Urinary bladder (tissue), 3 donors: ENCODE measurements at regions not wholly inside any gene's neighbourhood (a gene's known extent, or its start where the extent isn't known, plus 50 kb on each side); places are given as distances from the start of the nearest gene placed in this dataset.

Source experiments
- DNase-seq: peaks from one replicate; pipeline ENCODE4 v3.0.0-alpha.2; 2015; ENCODE audit errors: extremely low spot score
- H3K27ac ChIP-seq: one replicate; pipeline ENCODE4 v1.5.1; 2013; ENCODE audit warnings: low read depth, mild to moderate bottlenecking, moderate library complexity
- H3K36me3 ChIP-seq: one replicate; pipeline ENCODE4 v1.6.1; 2013; ENCODE audit warnings: mild to moderate bottlenecking, moderate library complexity; ENCODE audit not compliant: insufficient read depth
- H3K4me1 ChIP-seq: one replicate; pipeline ENCODE4 v1.6.1; 2013; ENCODE audit warnings: mild to moderate bottlenecking, moderate library complexity; ENCODE audit not compliant: insufficient read depth
- H3K4me3 ChIP-seq: one replicate; pipeline ENCODE4 v1.5.1; 2013; ENCODE audit warnings: low read depth, low read length
- WGBS: extraction: QIAGEN DNeasy Blood & Tissue Kit; methylation state at CpG from one replicate; pipeline ENCODE4 v1.1.7; 2013; 5-methylcytosine and 5-hydroxymethylcytosine counted together
- donor health status: healthy with polysubstance abuse.
- donor health status: healthy.

DNA sequence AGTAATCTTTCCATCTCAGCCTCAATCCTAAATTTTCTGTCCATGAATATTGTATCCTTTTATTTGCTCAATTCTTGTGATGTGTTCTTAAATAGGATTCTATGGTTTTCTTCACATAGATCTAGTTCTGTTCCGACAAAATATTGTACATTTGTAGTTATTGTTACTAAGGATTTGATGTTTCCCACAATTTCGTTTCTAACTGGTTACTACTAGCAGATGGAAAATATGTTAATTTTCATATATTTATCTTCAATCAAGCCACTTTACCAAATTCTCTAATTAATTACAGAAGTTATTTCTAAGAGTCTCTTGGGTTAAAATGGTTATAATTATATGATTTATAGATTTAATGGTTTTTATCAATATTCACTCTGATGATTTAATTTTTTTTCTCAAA is 60.3 kb downstream of the SEC61B start:
- DNase-seq = no peak
- H3K27ac ChIP-seq = no peak overlapping the region
- H3K36me3 ChIP-seq = no peaks in the 10 kb centered on the region
- no peaks in the 10 kb centered on the region for H3K4me1 ChIP-seq
- no peak overlapping the region for H3K4me3 ChIP-seq
- 92% methylated on average over 2 of the region's 2 CpGs for WGBS

GRCh38 chr9:99285965-99286364 is 63.9 kb downstream of the SEC61B start:
- WGBS = 89% methylated on average over 6 of the region's 6 CpGs
- H3K27ac ChIP-seq = no peak overlapping the region
- DNase-seq = no peak

GRCh38 chr9:99286536-99286935 is 64.5 kb downstream of the SEC61B start:
- no peak overlapping the region for H3K4me3 ChIP-seq
- no peaks in the 10 kb centered on the region for H3K36me3 ChIP-seq
- H3K27ac ChIP-seq = no peak overlapping the region
- WGBS = 84% methylated on average over 3 of the region's 3 CpGs
- no peak for DNase-seq
- H3K4me1 ChIP-seq = peaks cover under 1% of the 10 kb centered on the region

More at GRCh38 chr9:99285965-99286364, 63.9 kb downstream of the SEC61B start:
- H3K4me3 ChIP-seq = no peak overlapping the region
- no peaks in the 10 kb centered on the region for H3K36me3 ChIP-seq
- H3K4me1 ChIP-seq = no peaks in the 10 kb centered on the region

- no peak overlapping the region for H3K4me3 ChIP-seq
- no peaks in the 10 kb centered on the region for H3K36me3 ChIP-seq
- DNase-seq = no peak
- H3K4me1 ChIP-seq = peaks cover 1% of the 10 kb centered on the region
- no peak overlapping the region for H3K27ac ChIP-seq
- 89% methylated on average over 2 of the region's 2 CpGs for WGBS
Measured at GRCh38 chr9:99287641-99288040, 65.6 kb downstream of the SEC61B start.

DNA sequence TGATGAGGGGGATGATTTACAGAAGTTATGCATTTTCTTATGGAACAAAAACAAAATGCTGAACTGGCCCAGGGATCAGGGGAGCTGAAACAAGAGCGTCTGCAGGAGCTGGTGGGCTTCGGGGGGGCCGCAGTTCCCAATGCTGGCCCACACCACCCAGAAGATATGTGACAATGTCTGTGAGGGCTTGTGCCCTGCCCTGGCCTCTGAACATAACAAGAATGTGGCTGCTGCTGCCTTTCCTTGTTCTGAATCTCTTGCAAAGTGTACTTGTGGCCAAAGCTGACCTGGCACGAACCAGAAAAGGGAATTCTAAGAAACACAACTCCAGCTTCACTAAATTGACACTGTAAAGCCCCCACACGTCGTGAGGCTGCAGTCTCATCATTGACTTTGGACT is 66.7 kb downstream of the SEC61B start:
- no peak overlapping the region for H3K4me3 ChIP-seq
- H3K36me3 ChIP-seq = no peaks in the 10 kb centered on the region
- DNase-seq = no peak
- WGBS = 53% methylated on average over 6 of the region's 6 CpGs
- H3K4me1 ChIP-seq = peaks cover 1% of the 10 kb centered on the region
- H3K27ac ChIP-seq = no peak overlapping the region

GRCh38 chr9:99294850-99295461 is 72.9 kb downstream of the SEC61B start:
- Histone ChIP-seq H3K4me3 (no peak overlapping the region), H3K36me3 (no peaks in the 10 kb centered on the region), H3K4me1 (peaks cover 1% of the 10 kb centered on the region), H3K27ac (no peak overlapping the region)
- no peak for DNase-seq
- 62% methylated on average over 8 of the region's 8 CpGs for WGBS

DNA sequence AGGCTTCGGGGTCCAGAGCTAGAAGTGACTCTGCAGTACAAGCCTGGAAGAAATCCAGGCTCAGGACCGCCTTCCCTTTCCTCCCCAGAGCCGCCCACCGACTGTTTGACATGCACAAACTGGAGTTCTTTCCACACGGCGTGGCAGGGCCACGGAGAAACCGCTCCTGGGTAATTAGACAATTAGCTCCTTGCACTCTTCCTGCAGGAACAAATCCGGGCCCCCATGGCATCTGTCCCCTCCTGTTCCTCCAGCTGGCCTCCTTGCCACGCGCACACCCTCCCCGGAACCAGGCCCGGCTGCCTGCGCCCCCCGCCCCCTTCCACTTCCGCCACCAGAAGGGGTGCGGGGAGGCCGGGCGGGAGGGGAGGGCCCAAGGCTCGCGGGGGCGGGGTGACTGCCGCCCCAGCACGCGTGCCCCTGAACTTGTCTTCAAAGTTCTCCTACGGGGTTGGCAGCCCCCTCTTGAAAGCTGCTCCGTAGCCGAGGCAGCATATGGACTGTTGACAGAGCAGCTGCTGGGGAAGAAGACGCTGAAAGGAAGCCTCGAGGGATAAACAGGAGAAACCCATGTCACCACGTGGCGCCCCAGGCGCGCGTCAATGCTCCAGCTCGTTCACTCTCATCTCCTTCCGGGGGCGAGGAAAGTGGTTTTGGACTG is 74.3 kb downstream of the SEC61B start:
- Histone ChIP-seq H3K36me3 (no peaks in the 10 kb centered on the region), H3K4me1 (peaks cover 1% of the 10 kb centered on the region), H3K4me3 (peak overlapping the region; percentile 21), H3K27ac (no peak overlapping the region)
- WGBS = 43% methylated on average over 38 of the region's 38 CpGs
- no peak for DNase-seq

DNA sequence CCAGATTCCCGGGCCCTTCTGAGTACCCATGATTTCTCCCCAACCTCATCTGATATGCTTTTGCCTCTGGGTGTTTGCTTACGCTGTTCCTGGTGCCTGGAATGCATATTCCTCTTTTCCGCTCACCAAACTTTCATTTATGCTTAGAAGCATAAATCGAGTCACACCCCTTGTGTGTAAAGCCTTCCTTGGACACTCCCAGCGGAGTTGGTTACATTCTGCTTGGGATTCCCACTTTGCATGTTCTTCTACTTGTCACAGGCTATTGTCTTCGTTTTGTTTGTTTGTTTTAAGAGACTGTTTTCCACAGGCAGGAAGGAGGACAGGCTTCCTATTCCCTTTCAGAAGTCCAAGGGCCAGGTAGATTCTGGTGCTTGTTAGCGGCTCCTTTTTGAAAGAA is 76.5 kb downstream of the SEC61B start:
- no peaks in the 10 kb centered on the region for H3K4me1 ChIP-seq
- no peaks in the 10 kb centered on the region for H3K36me3 ChIP-seq
- DNase-seq = no peak
- H3K27ac ChIP-seq = no peak overlapping the region
- H3K4me3 ChIP-seq = no peak overlapping the region
- 73% methylated on average over 7 of the region's 7 CpGs for WGBS

- no peaks in the 10 kb centered on the region for H3K4me1 ChIP-seq
- H3K4me3 ChIP-seq = no peak overlapping the region
- DNase-seq = no peak
- no peaks in the 10 kb centered on the region for H3K36me3 ChIP-seq
- WGBS = 65% methylated on average over 4 of the region's 4 CpGs
- no peak overlapping the region for H3K27ac ChIP-seq
Measured at GRCh38 chr9:99299211-99300102, 77.4 kb downstream of the SEC61B start.

DNA sequence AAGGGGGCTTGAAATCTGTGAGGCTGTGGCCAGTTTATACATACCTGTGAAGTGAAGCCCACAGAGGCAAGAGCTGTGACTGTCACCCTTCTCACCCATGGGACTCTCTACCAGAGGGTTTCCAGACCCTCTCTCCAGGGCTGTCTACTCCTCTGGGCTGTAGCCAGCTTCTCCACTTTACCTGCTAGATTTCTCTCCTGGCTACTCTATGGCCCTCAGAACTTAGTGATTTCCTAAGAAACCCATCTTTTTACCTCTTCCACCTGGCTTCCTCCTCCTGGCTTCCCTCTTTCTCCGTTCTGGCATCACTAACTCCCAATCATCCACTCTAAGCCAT is 78.0 kb downstream of the SEC61B start:
- no peak for DNase-seq
- Histone ChIP-seq H3K4me1 (no peaks in the 10 kb centered on the region), H3K27ac (no peak overlapping the region), H3K4me3 (no peak overlapping the region), H3K36me3 (no peaks in the 10 kb centered on the region)
- WGBS = 0% methylated on average over 1 of the region's 1 CpG

DNA sequence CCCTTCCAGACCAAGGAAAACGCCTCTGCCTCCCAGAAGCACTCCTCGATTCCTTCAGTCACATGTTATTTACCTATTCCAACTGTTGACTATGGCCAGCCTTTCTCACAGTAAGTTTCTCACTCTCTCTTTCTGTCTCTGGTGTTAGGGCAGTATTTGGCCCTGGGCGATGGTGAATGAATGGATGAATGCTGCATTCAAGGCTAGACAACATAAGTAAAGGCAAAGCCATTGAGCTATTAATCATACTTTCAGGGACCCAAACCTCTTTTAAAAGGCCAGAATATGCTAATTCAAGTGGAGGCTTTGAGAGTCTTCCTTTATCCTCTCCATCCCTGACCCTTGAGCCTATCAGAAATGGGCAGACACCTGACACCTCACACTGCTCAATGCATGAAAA is 78.5 kb downstream of the SEC61B start:
- WGBS = 69% methylated on average over 3 of the region's 3 CpGs
- Histone ChIP-seq H3K4me3 (no peak overlapping the region), H3K4me1 (no peaks in the 10 kb centered on the region), H3K27ac (no peak overlapping the region), H3K36me3 (no peaks in the 10 kb centered on the region)
- DNase-seq = no peak

DNA sequence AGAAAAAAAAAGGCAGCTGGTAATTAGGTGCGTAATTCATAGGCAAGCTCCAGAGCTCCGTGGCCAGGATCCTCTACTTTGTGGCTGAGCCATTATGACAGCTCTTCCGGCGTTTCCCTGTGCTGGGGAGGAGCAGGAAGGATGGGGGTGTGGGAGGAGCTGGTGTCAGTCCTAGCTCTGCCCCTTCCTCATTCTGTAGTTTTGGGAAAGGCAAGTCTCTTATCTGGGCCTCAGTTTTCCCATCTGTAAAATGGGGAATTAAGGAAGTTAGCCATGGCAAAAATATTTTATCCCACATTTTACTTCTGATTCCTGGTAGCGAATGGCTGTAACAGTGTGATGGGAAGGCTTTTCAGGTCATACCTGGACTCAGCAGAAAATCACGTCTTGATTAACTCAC is 81.1 kb downstream of the SEC61B start:
- no peaks in the 10 kb centered on the region for H3K4me1 ChIP-seq
- 76% methylated on average over 6 of the region's 6 CpGs for WGBS
- H3K4me3 ChIP-seq = no peak overlapping the region
- DNase-seq = no peak
- H3K36me3 ChIP-seq = no peaks in the 10 kb centered on the region
- no peak overlapping the region for H3K27ac ChIP-seq

DNA sequence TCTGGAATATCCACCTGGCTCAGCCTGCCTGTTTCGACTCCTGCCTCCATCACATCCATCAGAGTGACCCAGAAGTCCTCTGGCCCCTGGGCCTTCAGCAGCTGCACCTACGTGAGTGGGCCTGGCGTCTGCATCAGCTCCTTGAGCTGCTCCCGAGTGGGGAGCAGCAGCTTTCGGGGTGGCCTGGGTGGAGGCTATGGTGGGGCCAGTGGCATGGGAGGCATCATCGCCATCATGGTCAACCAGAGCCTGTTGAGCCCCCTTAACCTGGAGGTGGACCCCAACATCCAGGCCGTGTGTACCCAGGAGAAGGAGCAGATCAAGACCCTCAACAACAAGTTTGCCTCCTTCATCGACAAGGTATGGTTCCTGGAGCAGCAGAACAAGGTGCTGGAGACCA is 83.0 kb downstream of the SEC61B start:
- H3K4me1 ChIP-seq = no peaks in the 10 kb centered on the region
- no peaks in the 10 kb centered on the region for H3K36me3 ChIP-seq
- H3K4me3 ChIP-seq = no peak overlapping the region
- no peak for DNase-seq
- no peak overlapping the region for H3K27ac ChIP-seq
- 93% methylated on average over 8 of the region's 8 CpGs for WGBS
